T-cell (primary cell): ENCODE measurements at regions not wholly inside any gene's neighbourhood (a gene's known extent, or its start where the extent isn't known, plus 50 kb on each side); places are given as distances from the start of the nearest gene placed in this dataset.

ENCODE experiments used
- ATAC-seq, 4 experiments: fragments of 200-7000 bp in 3 of 4; fragments of 150-1000 bp in 1 of 4; cut with Tn5 transposase; replicated peaks in 1 of 4; 1 replicate in 3 of 4; 2 replicates in 1 of 4; pipeline ENCODE4 v1.10.0; 2021; ENCODE audit warnings: moderate library complexity in 3 of 4, mild to moderate bottlenecking in 2 of 4, moderate number of reproducible peaks in 1 of 4
- CTCF ChIA-PET, 2 donors: fragments of 300-600 bp; sonication (Branson Sonifier 250); formaldehyde crosslinking; loops; one replicate each; lab custom pipeline; 2022; ENCODE audit warnings: antibody characterized with exemption in 2 of 2; lab: Charles Lee
- POLR2A ChIA-PET, 2 donors: fragments of 300-600 bp; sonication (Branson Sonifier 250); formaldehyde crosslinking; loops; one replicate each; lab custom pipeline; 2022; ENCODE audit warnings: antibody characterized with exemption in 2 of 2; lab: Charles Lee
- DNase-seq, 35 experiments: peaks; one replicate each; pipeline versions ENCODE4 v3.0.0 to v3.0.0-alpha.2; 2013 to 2023
- H3K27ac ChIP-seq: one replicate; pipeline ENCODE4 v1.5.1; 2013; ENCODE audit warnings: low read length
- H3K27me3 ChIP-seq, 2 experiments: replicated peaks in 1 of 2; 1 replicate in 1 of 2; 2 replicates in 1 of 2; pipeline versions ENCODE4 v1.6.1 to v1.7.0; 2013; ENCODE audit warnings: low read length in 1 of 2, mixed read lengths in 1 of 2; ENCODE audit not compliant: control insufficient read depth in 2 of 2, insufficient read depth in 2 of 2; ENCODE audit errors: extremely low read depth in 1 of 2
- H3K36me3 ChIP-seq, 2 donors: 1 replicate in 1 of 2; 2 replicates in 1 of 2; pipeline versions ENCODE4 v1.6.1 to v1.7.0; 2013; ENCODE audit warnings: low read length in 1 of 2; ENCODE audit not compliant: control insufficient read depth in 2 of 2, insufficient read depth in 1 of 2; ENCODE audit errors: extremely low read depth in 1 of 2
- H3K4me1 ChIP-seq, 2 experiments: 1 replicate in 1 of 2; 2 replicates in 1 of 2; pipeline versions ENCODE4 v1.6.1 to v1.7.0; 2013; ENCODE audit warnings: low read length in 2 of 2, mixed read lengths in 1 of 2; ENCODE audit not compliant: insufficient read depth in 2 of 2, control insufficient read depth in 1 of 2; ENCODE audit errors: extremely low read depth in 1 of 2
- H3K4me3 ChIP-seq, 2 donors: 1 replicate in 1 of 2; 2 replicates in 1 of 2; pipeline versions ENCODE4 v1.5.1 to v1.7.0; 2013; ENCODE audit warnings: mild to moderate bottlenecking in 2 of 2, low read length in 1 of 2, moderate library complexity in 1 of 2; ENCODE audit not compliant: control insufficient read depth in 1 of 2; ENCODE audit errors: extremely low read depth in 1 of 2
- H3K9me3 ChIP-seq: 2 replicates; pipeline ENCODE4 v1.7.0; 2013
- H3K27ac Mint-ChIP-seq, 2 donors: one replicate each; pipeline ENCODE4 v1.8.0; 2020 to 2021; ENCODE audit warnings: mild to moderate bottlenecking in 2 of 2, mixed read lengths in 2 of 2
- H3K27me3 Mint-ChIP-seq, 2 donors: one replicate each; pipeline ENCODE4 v1.8.0; 2021 to 2022; ENCODE audit warnings: mixed read lengths in 2 of 2
- H3K36me3 Mint-ChIP-seq: one replicate; pipeline ENCODE4 v1.8.0; 2021; ENCODE audit warnings: mixed read lengths
- H3K4me1 Mint-ChIP-seq, 3 donors: one replicate each; pipeline ENCODE4 v1.8.0; 2020 to 2022; ENCODE audit warnings: mixed read lengths in 3 of 3, mild to moderate bottlenecking in 1 of 3
- H3K4me3 Mint-ChIP-seq, 3 donors: one replicate each; pipeline ENCODE4 v1.8.0; 2020 to 2022; ENCODE audit warnings: mild to moderate bottlenecking in 3 of 3, mixed read lengths in 3 of 3, moderate library complexity in 3 of 3
- H3K9me3 Mint-ChIP-seq, 3 donors: one replicate each; pipeline ENCODE4 v1.8.0; 2020 to 2022; ENCODE audit warnings: mixed read lengths in 3 of 3
- WGBS: methylation state at CpG from one replicate; pipeline ENCODE4 v1.1.5; 2013; ENCODE audit warnings: missing lambda C conversion rate; ENCODE audit not compliant: insufficient coverage; 5-methylcytosine and 5-hydroxymethylcytosine counted together

GRCh38 chr5:164708831-164709230, 1203.4 kb downstream of the MAT2B start:
- no peaks in the 10 kb centered on the region for H3K27me3 ChIP-seq
- H3K4me3 ChIP-seq: no peak overlapping the region
- no peak overlapping the region for H3K27ac ChIP-seq
- WGBS: 86% methylated on average over 7 of the region's 7 CpGs
- no peaks in the 10 kb centered on the region for H3K9me3 ChIP-seq
- H3K4me3 Mint-ChIP-seq: no peak overlapping the region
- no peaks in the 10 kb centered on the region for H3K36me3 ChIP-seq
- POLR2A ChIA-PET: no interaction called here
- no peaks in the 10 kb centered on the region for H3K27me3 Mint-ChIP-seq
- ATAC-seq (no peak), DNase-seq (no peak)
- no peak overlapping the region for H3K27ac Mint-ChIP-seq
- CTCF ChIA-PET: no interaction called here
- H3K4me1 ChIP-seq: no peaks in the 10 kb centered on the region
- H3K4me1 Mint-ChIP-seq: no peaks in the 10 kb centered on the region
- H3K36me3 Mint-ChIP-seq: no peaks in the 10 kb centered on the region
- peaks cover 3 to 15% (median 6%) of the 10 kb centered on the region in 3 donors for H3K9me3 Mint-ChIP-seq

- ChIA-PET CTCF (no interaction called here), POLR2A (no interaction called here)
- no peak for DNase-seq
- no peaks in the 10 kb centered on the region for H3K36me3 Mint-ChIP-seq
- Histone ChIP-seq H3K4me1 (no peaks in the 10 kb centered on the region), H3K36me3 (no peaks in the 10 kb centered on the region), H3K27ac (no peak overlapping the region), H3K4me3 (no peak overlapping the region), H3K9me3 (no peaks in the 10 kb centered on the region), H3K27me3 (no peaks in the 10 kb centered on the region)
- peaks cover 4 to 19% (median 6%) of the 10 kb centered on the region in 3 donors for H3K9me3 Mint-ChIP-seq
- no peaks in the 10 kb centered on the region for H3K4me1 Mint-ChIP-seq
- WGBS: no CpG with 5 or more reads among the region's 2 CpGs
- no peak for ATAC-seq
- H3K27me3 Mint-ChIP-seq: no peaks in the 10 kb centered on the region
- H3K4me3 Mint-ChIP-seq: no peak overlapping the region
- H3K27ac Mint-ChIP-seq: no peak overlapping the region
These were observed 1208.3 kb downstream of the MAT2B start for GRCh38 chr5:164713682-164714081.

- Mint-ChIP-seq H3K27me3 (no peaks in the 10 kb centered on the region), H3K27ac (no peak overlapping the region), H3K4me3 (no peak overlapping the region), H3K4me1 (no peaks in the 10 kb centered on the region), H3K36me3 (no peaks in the 10 kb centered on the region), H3K9me3 (peaks cover 1 to 5% (median 4%) of the 10 kb centered on the region in 3 donors)
- no peaks in the 10 kb centered on the region for H3K36me3 ChIP-seq
- ChIA-PET POLR2A (no interaction called here), CTCF (no interaction called here)
- H3K4me1 ChIP-seq: no peaks in the 10 kb centered on the region
- no peaks in the 10 kb centered on the region for H3K9me3 ChIP-seq
- no peak for DNase-seq
- ATAC-seq: no peak
- no peaks in the 10 kb centered on the region for H3K27me3 ChIP-seq
- no peak overlapping the region for H3K27ac ChIP-seq
- H3K4me3 ChIP-seq: no peak overlapping the region
These were observed 1215.7 kb downstream of the MAT2B start for GRCh38 chr5:164721116-164721515.

GRCh38 chr5:164721656-164722055, 1216.2 kb downstream of the MAT2B start:
- POLR2A ChIA-PET: no interaction called here
- DNase-seq (no peak), ATAC-seq (no peak)
- H3K4me1 ChIP-seq: no peaks in the 10 kb centered on the region
- no peaks in the 10 kb centered on the region for H3K27me3 ChIP-seq
- no peaks in the 10 kb centered on the region for H3K9me3 ChIP-seq
- no peak overlapping the region for H3K27ac Mint-ChIP-seq
- no CpG with 5 or more reads among the region's 1 CpG for WGBS
- no peak overlapping the region for H3K27ac ChIP-seq
- H3K4me1 Mint-ChIP-seq: no peaks in the 10 kb centered on the region
- H3K4me3 ChIP-seq: no peak overlapping the region
- H3K27me3 Mint-ChIP-seq: no peaks in the 10 kb centered on the region
- peaks cover 1 to 5% (median 4%) of the 10 kb centered on the region in 3 donors for H3K9me3 Mint-ChIP-seq
- no peaks in the 10 kb centered on the region for H3K36me3 ChIP-seq
- no peaks in the 10 kb centered on the region for H3K36me3 Mint-ChIP-seq
- CTCF ChIA-PET: no interaction called here
- no peak overlapping the region for H3K4me3 Mint-ChIP-seq

GRCh38 chr5:164722702-164723101, 1217.3 kb downstream of the MAT2B start:
- DNase-seq (no peak), ATAC-seq (no peak)
- WGBS: no CpG with 5 or more reads among the region's 1 CpG
- Histone ChIP-seq H3K27me3 (no peaks in the 10 kb centered on the region), H3K27ac (no peak overlapping the region), H3K36me3 (no peaks in the 10 kb centered on the region), H3K4me1 (no peaks in the 10 kb centered on the region), H3K4me3 (no peak overlapping the region), H3K9me3 (no peaks in the 10 kb centered on the region)
- H3K36me3 Mint-ChIP-seq: no peaks in the 10 kb centered on the region
- H3K27ac Mint-ChIP-seq: no peak overlapping the region
- H3K4me1 Mint-ChIP-seq: no peaks in the 10 kb centered on the region
- ChIA-PET POLR2A (no interaction called here), CTCF (no interaction called here)
- peaks cover 1 to 4% (median 3%) of the 10 kb centered on the region in 3 donors for H3K9me3 Mint-ChIP-seq
- no peak overlapping the region for H3K4me3 Mint-ChIP-seq
- no peaks in the 10 kb centered on the region for H3K27me3 Mint-ChIP-seq

- H3K27me3 ChIP-seq: no peaks in the 10 kb centered on the region
- Mint-ChIP-seq H3K27ac (no peak overlapping the region), H3K27me3 (no peaks in the 10 kb centered on the region), H3K4me1 (no peaks in the 10 kb centered on the region), H3K36me3 (no peaks in the 10 kb centered on the region), H3K4me3 (no peak overlapping the region), H3K9me3 (peaks cover 0 to 3% (median 3%) of the 10 kb centered on the region in 3 donors)
- WGBS: 83% methylated on average over 2 of the region's 2 CpGs
- H3K4me1 ChIP-seq: no peaks in the 10 kb centered on the region
- no peak overlapping the region for H3K27ac ChIP-seq
- H3K4me3 ChIP-seq: no peak overlapping the region
- DNase-seq (no peak), ATAC-seq (no peak)
- no peaks in the 10 kb centered on the region for H3K36me3 ChIP-seq
- CTCF ChIA-PET: interaction anchor here in 1 of 2 donors (0.6 kb wide), 1 partner anchor 706 kb away, joined by 3 read pairs; no protein-coding TSS in a partner anchor
- POLR2A ChIA-PET: no interaction called here
- H3K9me3 ChIP-seq: no peaks in the 10 kb centered on the region
These were observed 1221.6 kb downstream of the MAT2B start for GRCh38 chr5:164727012-164727411.

GRCh38 chr5:164728733-164729132, 1223.3 kb downstream of the MAT2B start:
- DNase-seq (no peak), ATAC-seq (no peak)
- no peaks in the 10 kb centered on the region for H3K27me3 ChIP-seq
- no peaks in the 10 kb centered on the region for H3K36me3 ChIP-seq
- ChIA-PET POLR2A (no interaction called here), CTCF (no interaction called here)
- H3K4me3 ChIP-seq: no peak overlapping the region
- H3K27ac ChIP-seq: no peak overlapping the region
- no peak overlapping the region for H3K27ac Mint-ChIP-seq
- no peaks in the 10 kb centered on the region for H3K36me3 Mint-ChIP-seq
- H3K4me1 Mint-ChIP-seq: no peaks in the 10 kb centered on the region
- 82% methylated on average over 3 of the region's 3 CpGs for WGBS
- H3K9me3 Mint-ChIP-seq: peaks cover 0 to 5% (median 3%) of the 10 kb centered on the region in 3 donors
- H3K27me3 Mint-ChIP-seq: no peaks in the 10 kb centered on the region
- H3K4me3 Mint-ChIP-seq: no peak overlapping the region
- no peaks in the 10 kb centered on the region for H3K9me3 ChIP-seq
- no peaks in the 10 kb centered on the region for H3K4me1 ChIP-seq
